Keratinocyte (primary cell): ENCODE measurements at regions not wholly inside any gene's neighbourhood (a gene's known extent, or its start where the extent isn't known, plus 50 kb on each side); places are given as distances from the start of the nearest gene placed in this dataset.

Experiments used
- CTCF ChIP-seq, 3 experiments: IDR thresholded peaks in 1 of 3; conservative IDR thresholded peaks in 1 of 3; optimal IDR thresholded peaks in 1 of 3; 2 replicates in 2 of 3; 3 replicates in 1 of 3; pipeline versions ENCODE3 to v1.5.1; 2011; ENCODE audit warnings: low read length in 3 of 3, mild to moderate bottlenecking in 3 of 3, moderate library complexity in 2 of 3, control low read depth in 1 of 3, inconsistent platforms in 1 of 3; ENCODE audit not compliant: insufficient read depth in 2 of 3; ENCODE audit errors: extremely low read depth in 1 of 3
- EZH2 ChIP-seq: IDR thresholded peaks from one replicate; pipeline ENCODE4 v1.6.1; 2012; ENCODE audit warnings: inconsistent platforms, mild to moderate bottlenecking, low read length, moderate library complexity

- TF ChIP-seq CTCF (optimal IDR thresholded peaks at IDR 0.05 in 1 of 3, IDR thresholded peaks at IDR 0.05 in 1 of 3, conservative IDR thresholded peaks at IDR 0.05 in 1 of 3; ENCODE audit: extremely low read depth in 1 of 3, insufficient read depth in 2 of 3, low read length in 3 of 3), result peak in 1 of 3 experiments; percentile 32
- TF ChIP-seq EZH2, result no peak
These were observed 171.2 kb upstream of the COL1A2 start for GRCh38 chr7:94223375-94224084.
